Upper lobe of left lung (tissue), 4 donors: ENCODE measurements at regions not wholly inside any gene's neighbourhood (a gene's known extent, or its start where the extent isn't known, plus 50 kb on each side); places are given as distances from the start of the nearest gene placed in this dataset.

ENCODE experiments used
- CTCF ChIP-seq, 6 experiments: fragments of 450-650 bp in 4 of 6; fragments of 200-600 bp in 2 of 6; sonication (generic) in 2 of 6; IDR thresholded peaks; one replicate each; pipeline ENCODE4 v1.5.1; 2016 to 2019; ENCODE audit warnings: antibody characterized with exemption in 6 of 6
- POLR2AphosphoS5 ChIP-seq, 2 donors: sonication (generic); formaldehyde crosslinking; IDR thresholded peaks; one replicate each; pipeline ENCODE4 v1.5.1; 2017; ENCODE audit warnings: antibody characterized with exemption in 2 of 2

DNA sequence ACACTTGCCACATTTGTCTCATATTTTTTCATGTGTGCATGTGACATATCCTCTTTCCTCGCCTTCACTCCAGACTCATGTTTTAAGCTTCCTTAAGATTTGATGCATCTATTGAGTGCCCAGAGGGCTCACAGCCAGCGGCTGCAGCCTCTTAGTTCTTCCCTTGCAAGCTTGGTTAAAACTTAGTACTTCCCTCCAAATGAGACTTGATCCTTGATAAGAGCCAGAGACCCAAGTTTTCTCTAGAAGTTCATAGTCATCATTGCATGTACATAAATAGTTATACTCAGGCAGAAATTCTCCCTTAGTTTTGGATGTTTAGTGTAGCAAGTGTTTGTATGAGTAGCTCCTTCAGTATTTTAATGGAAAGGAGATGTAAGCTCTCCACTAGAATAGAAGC is 337.6 kb upstream of the B3GALT2 start:
- TF ChIP-seq CTCF (IDR thresholded peaks at IDR 0.05) (no peak), POLR2AphosphoS5 (IDR thresholded peaks at IDR 0.05) (no peak)
